Testis (tissue), 2 donors: ENCODE measurements at regions not wholly inside any gene's neighbourhood (a gene's known extent, or its start where the extent isn't known, plus 50 kb on each side); places are given as distances from the start of the nearest gene placed in this dataset.

ENCODE experiments used
- DNase-seq: peaks from one replicate; pipeline ENCODE4 v3.0.0-alpha.2; 2019
- H3K27ac ChIP-seq, 2 donors: fragments of 200-600 bp; sonication (generic); one replicate each; pipeline ENCODE4 v1.5.1; 2019
- H3K27me3 ChIP-seq: fragments of 200-600 bp; sonication (generic); one replicate; pipeline ENCODE4 v1.5.1; 2019
- H3K36me3 ChIP-seq: fragments of 200-600 bp; sonication (generic); one replicate; pipeline ENCODE4 v1.5.1; 2017; ENCODE audit warnings: low read depth; ENCODE audit errors: missing control alignments
- H3K4me1 ChIP-seq: fragments of 200-600 bp; sonication (generic); one replicate; pipeline ENCODE4 v1.5.1; 2019
- H3K4me3 ChIP-seq, 2 donors: fragments of 200-600 bp; sonication (generic); one replicate each; pipeline ENCODE4 v1.5.1; 2017 to 2019
- H3K9me3 ChIP-seq: fragments of 200-600 bp; sonication (generic); one replicate; pipeline ENCODE4 v1.5.1; 2017
- POLR2A ChIP-seq: fragments of 450-650 bp; IDR thresholded peaks from one replicate; pipeline ENCODE4 v1.6.1; 2017; ENCODE audit warnings: antibody characterized with exemption, mild to moderate bottlenecking, moderate library complexity
- WGBS, 2 donors: methylation state at CpG; one replicate each; pipeline ENCODE4 v1.1.5; 2018; 5-methylcytosine and 5-hydroxymethylcytosine counted together
- intact Hi-C: fragments of 100-400 bp; cut with DNase I; formaldehyde crosslinking; loops from one replicate; pipeline ENCODE4 v1.15.1; 2023; ENCODE audit warnings: low total_unique reads
- TF ChIP-seq, protein P1 (sequence below), 3 experiments: fragments of 450-650 bp in 2 of 3; fragments of 200-600 bp in 1 of 3; sonication (generic) in 1 of 3; IDR thresholded peaks; one replicate each; pipeline ENCODE4 v1.5.1; 2016 to 2019; ENCODE audit warnings: antibody characterized with exemption in 3 of 3, mild to moderate bottlenecking in 2 of 3, moderate library complexity in 1 of 3

- Histone ChIP-seq H3K9me3 (no peaks in the 10 kb centered on the region), H3K27ac (no peak overlapping the region), H3K36me3 (no peaks in the 10 kb centered on the region), H3K4me3 (no peak overlapping the region), H3K27me3 (no peaks in the 10 kb centered on the region), H3K4me1 (no peaks in the 10 kb centered on the region)
- WGBS, 2 donors = 33 to 60% methylated on average over 2 of the region's 2 CpGs
- DNase-seq = peak; percentile 18
- TF ChIP-seq, protein P1, sequence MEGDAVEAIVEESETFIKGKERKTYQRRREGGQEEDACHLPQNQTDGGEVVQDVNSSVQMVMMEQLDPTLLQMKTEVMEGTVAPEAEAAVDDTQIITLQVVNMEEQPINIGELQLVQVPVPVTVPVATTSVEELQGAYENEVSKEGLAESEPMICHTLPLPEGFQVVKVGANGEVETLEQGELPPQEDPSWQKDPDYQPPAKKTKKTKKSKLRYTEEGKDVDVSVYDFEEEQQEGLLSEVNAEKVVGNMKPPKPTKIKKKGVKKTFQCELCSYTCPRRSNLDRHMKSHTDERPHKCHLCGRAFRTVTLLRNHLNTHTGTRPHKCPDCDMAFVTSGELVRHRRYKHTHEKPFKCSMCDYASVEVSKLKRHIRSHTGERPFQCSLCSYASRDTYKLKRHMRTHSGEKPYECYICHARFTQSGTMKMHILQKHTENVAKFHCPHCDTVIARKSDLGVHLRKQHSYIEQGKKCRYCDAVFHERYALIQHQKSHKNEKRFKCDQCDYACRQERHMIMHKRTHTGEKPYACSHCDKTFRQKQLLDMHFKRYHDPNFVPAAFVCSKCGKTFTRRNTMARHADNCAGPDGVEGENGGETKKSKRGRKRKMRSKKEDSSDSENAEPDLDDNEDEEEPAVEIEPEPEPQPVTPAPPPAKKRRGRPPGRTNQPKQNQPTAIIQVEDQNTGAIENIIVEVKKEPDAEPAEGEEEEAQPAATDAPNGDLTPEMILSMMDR (IDR thresholded peaks at IDR 0.05) = no peak
- no peak for TF ChIP-seq POLR2A
- intact Hi-C loops = no loop called here
Observed at GRCh38 chr15:56835718-56836171, 82.7 kb upstream of the TCF12 start.

- H3K27ac ChIP-seq = no peak overlapping the region
- no peaks in the 10 kb centered on the region for H3K27me3 ChIP-seq
- peak; percentile 35 for DNase-seq
- intact Hi-C loops = no loop called here
- no peak overlapping the region for H3K4me3 ChIP-seq
- H3K4me1 ChIP-seq = no peaks in the 10 kb centered on the region
- H3K9me3 ChIP-seq = no peaks in the 10 kb centered on the region
- TF ChIP-seq POLR2A = no peak
- TF ChIP-seq, protein P1 (IDR thresholded peaks at IDR 0.05) = no peak
- no peaks in the 10 kb centered on the region for H3K36me3 ChIP-seq
- 44 to 61% methylated on average over 5 of the region's 5 CpGs for WGBS, 2 donors
Observed at GRCh38 chr15:56832125-56832524, 86.3 kb upstream of the TCF12 start.

DNA sequence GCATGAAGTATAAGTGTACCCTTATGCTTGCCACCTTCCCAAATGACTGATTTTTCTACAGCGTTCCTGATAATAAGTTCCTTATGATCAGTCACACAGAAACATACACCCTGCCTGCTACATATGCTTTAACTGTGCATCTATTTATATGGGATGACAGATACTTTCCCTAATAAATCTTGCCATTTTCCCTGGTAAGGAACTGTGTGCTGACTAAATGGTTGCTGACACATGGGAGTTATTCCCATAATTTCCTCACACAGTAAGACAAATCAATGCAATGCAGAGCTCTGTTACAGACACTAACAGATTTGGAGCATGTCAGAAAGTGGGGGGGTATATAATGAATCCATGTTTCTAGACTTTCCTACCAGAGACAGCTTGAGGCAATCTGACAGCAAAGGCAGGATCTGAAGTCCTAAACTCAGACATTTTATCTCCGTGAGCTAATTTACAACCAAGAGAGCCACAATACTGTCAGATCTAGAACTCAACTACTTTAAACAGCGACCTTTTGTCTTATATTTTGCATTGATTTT is 86.9 kb upstream of the TCF12 start:
- H3K36me3 ChIP-seq = no peaks in the 10 kb centered on the region
- no peaks in the 10 kb centered on the region for H3K4me1 ChIP-seq
- no peak overlapping the region for H3K27ac ChIP-seq
- no peaks in the 10 kb centered on the region for H3K27me3 ChIP-seq
- intact Hi-C loops = no loop called here
- no peak for DNase-seq
- no peaks in the 10 kb centered on the region for H3K9me3 ChIP-seq
- TF ChIP-seq, protein P1 (IDR thresholded peaks at IDR 0.05) = no peak
- TF ChIP-seq POLR2A = no peak
- WGBS, 2 donors = 87 to 93% methylated on average over 3 of the region's 3 CpGs
- H3K4me3 ChIP-seq = no peak overlapping the region

GRCh38 chr15:56824175-56824574 is 90.9 kb upstream of the ZNF280D start:
- WGBS, 2 donors = 100% methylated on average over 2 of the region's 2 CpGs

More at GRCh38 chr15:56824175-56824574, 90.9 kb upstream of the ZNF280D start:
- Histone ChIP-seq H3K4me1 (no peaks in the 10 kb centered on the region), H3K4me3 (no peak overlapping the region), H3K27me3 (no peaks in the 10 kb centered on the region), H3K36me3 (no peaks in the 10 kb centered on the region), H3K9me3 (no peaks in the 10 kb centered on the region), H3K27ac (no peak overlapping the region)
- intact Hi-C loops = no loop called here
- TF ChIP-seq, protein P1 (IDR thresholded peaks at IDR 0.05) = no peak
- no peak for TF ChIP-seq POLR2A
- DNase-seq = no peak
